AG04449 (cell line): ENCODE measurements at regions not wholly inside any gene's neighbourhood (a gene's known extent, or its start where the extent isn't known, plus 50 kb on each side); places are given as distances from the start of the nearest gene placed in this dataset.

Experiments used
- CTCF ChIA-PET: fragments of 350-600 bp; formaldehyde crosslinking; extraction: SDS; loops from one replicate; lab custom pipeline; 2021; ENCODE audit warnings: antibody characterized with exemption; lab: Yijun Ruan, JAX
- POLR2A ChIA-PET: fragments of 400-600, 350-600 bp; formaldehyde crosslinking; extraction: SDS; loops from one replicate; lab custom pipeline; 2020; ENCODE audit warnings: antibody characterized with exemption, inconsistent platforms; lab: Yijun Ruan, JAX
- DNase-seq: peaks from one replicate; pipeline ENCODE4 v3.0.0-alpha.2; 2010; ENCODE audit warnings: low read depth, low spot score
- H3K4me3 ChIP-seq: 2 replicates; pipeline ENCODE4 v1.5.1; 2011; ENCODE audit warnings: low read depth, mild to moderate bottlenecking, control low read depth, low read length
- CTCF ChIP-seq: IDR thresholded peaks from one replicate; pipeline ENCODE4 v1.5.1; 2011; ENCODE audit warnings: mild to moderate bottlenecking, moderate library complexity, low read length, control low read depth, inconsistent platforms; ENCODE audit not compliant: insufficient read depth; ENCODE audit errors: missing control alignments

GRCh38 chr4:1488831-1489638 lies 82.8 kb upstream of the NKX1-1 start:
- H3K4me3 ChIP-seq = no peak overlapping the region
- ChIA-PET POLR2A (no interaction called here), CTCF (no interaction called here)
- DNase-seq = no peak
- no peak for TF ChIP-seq CTCF

GRCh38 chr4:1488357-1488756 lies 82.1 kb upstream of the NKX1-1 start:
- no peak for DNase-seq
- TF ChIP-seq CTCF = no peak
- ChIA-PET CTCF (no interaction called here), POLR2A (no interaction called here)
- no peak overlapping the region for H3K4me3 ChIP-seq

GRCh38 chr4:1487761-1488160 lies 81.5 kb upstream of the NKX1-1 start:
- no peak for TF ChIP-seq CTCF
- H3K4me3 ChIP-seq = no peak overlapping the region
- ChIA-PET POLR2A (no interaction called here), CTCF (no interaction called here)
- no peak for DNase-seq

- CTCF ChIA-PET = no interaction called here
- no peak for TF ChIP-seq CTCF
- no peak overlapping the region for H3K4me3 ChIP-seq
- POLR2A ChIA-PET = no interaction called here
- no peak for DNase-seq
These were observed 80.9 kb upstream of the NKX1-1 start for GRCh38 chr4:1487106-1487505.

DNA sequence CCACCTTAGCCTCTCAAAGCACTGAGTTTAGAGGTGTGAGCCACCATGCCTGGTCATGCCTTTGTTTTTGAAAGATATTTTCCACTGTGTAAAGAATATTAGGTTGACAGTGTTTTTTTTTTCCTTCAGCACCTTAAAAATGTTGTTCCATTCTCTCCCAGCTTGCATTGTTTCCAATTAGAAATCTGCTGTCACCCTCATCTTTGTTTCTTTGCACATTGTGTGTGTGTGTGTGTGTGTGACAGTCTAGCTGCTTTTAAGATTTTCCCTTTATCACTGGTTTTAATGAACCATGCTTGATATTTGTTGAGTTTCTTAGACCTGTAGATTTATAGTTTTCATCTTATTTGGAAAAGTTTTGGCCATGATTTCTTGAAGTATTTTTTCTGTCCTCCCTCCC lies 79.0 kb upstream of the NKX1-1 start:
- TF ChIP-seq CTCF = no peak
- POLR2A ChIA-PET = no interaction called here
- CTCF ChIA-PET = no interaction called here
- H3K4me3 ChIP-seq = no peak overlapping the region
- DNase-seq = no peak

- no peak overlapping the region for H3K4me3 ChIP-seq
- no peak for TF ChIP-seq CTCF
- DNase-seq = no peak
- ChIA-PET POLR2A (no interaction called here), CTCF (no interaction called here)
These were observed 74.5 kb upstream of the NKX1-1 start for GRCh38 chr4:1480720-1481119.
